ENCODE measurements at regions not wholly inside any gene's neighbourhood (a gene's known extent, or its start where the extent isn't known, plus 50 kb on each side); places are given as distances from the start of the nearest gene placed in this dataset.
A peak's percentile ranks its signal among the peaks of the same experiment; 100 is the strongest.

- Histone ChIP-seq H3K79me1 (ENCODE audit: low read depth, low read length) (no peaks in the 10 kb centered on the region), H3K27me3 (ENCODE audit: control insufficient read depth in 3 of 3, insufficient read depth in 3 of 3, low read depth in 1 of 3, low read length in 3 of 3) (no peaks in the 10 kb centered on the region), H3K36me3 (replicated peaks in 1 of 2; ENCODE audit: control insufficient read depth in 2 of 2, insufficient read depth in 2 of 2, low read length in 2 of 2) (no peaks in the 10 kb centered on the region), H3K27ac (replicated peaks; ENCODE audit: low read length) (no peak overlapping the region), H2AK5ac (ENCODE audit: low read depth, low read length) (peak overlapping the region; percentile 40), H3K4me1 (ENCODE audit: control insufficient read depth in 2 of 2, insufficient read depth in 1 of 2, low read depth in 1 of 2, low read length in 2 of 2) (peaks cover 2 to 10% of the 10 kb centered on the region in 2 donors), H2AFZ (ENCODE audit: low read length) (peak overlapping the region; percentile 43), H3K23ac (ENCODE audit: low read depth, low read length, poor library complexity) (no peak overlapping the region), H3K9me3 (replicated peaks in 1 of 2; ENCODE audit: control insufficient read depth in 2 of 2, insufficient read depth in 1 of 2, low read depth in 1 of 2, low read length in 2 of 2) (peaks cover 0 to 2% of the 10 kb centered on the region in 2 donors), H2BK12ac (ENCODE audit: low read length) (no peak overlapping the region), H3K4me2 (ENCODE audit: insufficient read depth, low read length, poor library complexity, severe bottlenecking) (no peak overlapping the region), H3K9ac (ENCODE audit: low read depth, low read length, poor library complexity) (no peak overlapping the region), H2BK15ac (ENCODE audit: low read length) (peak overlapping the region; percentile 4), H4K91ac (ENCODE audit: low read depth, low read length, poor library complexity) (no peak overlapping the region), H4K8ac (ENCODE audit: low read depth, low read length) (no peak overlapping the region), H3K18ac (ENCODE audit: low read length) (peak overlapping the region; percentile 50), H2BK5ac (ENCODE audit: low read length) (no peak overlapping the region), H3K4me3 (ENCODE audit: low read length in 2 of 2) (no peak overlapping the region), H2BK120ac (ENCODE audit: low read depth, low read length) (peak overlapping the region; percentile 92), H3K4ac (ENCODE audit: low read length) (peak overlapping the region; percentile 58), H3K14ac (ENCODE audit: low read length) (peak overlapping the region; percentile 14)
- no peak for DNase-seq (ENCODE audit: low spot score)
- no CpG with 5 or more reads among the region's 10 CpGs for WGBS, 2 donors (ENCODE audit: extremely low coverage in 2 of 2, insufficient read length in 2 of 2, insufficient replicate concordance in 1 of 2)
Measured at GRCh38 chr18:40949114-40949950, 1005.7 kb upstream of the PIK3C3 start.

- Histone ChIP-seq H3K23ac (ENCODE audit: low read depth, low read length, poor library complexity) (no peak overlapping the region), H3K27me3 (ENCODE audit: control insufficient read depth in 3 of 3, insufficient read depth in 3 of 3, low read depth in 1 of 3, low read length in 3 of 3) (no peaks in the 10 kb centered on the region), H4K8ac (ENCODE audit: low read depth, low read length) (no peak overlapping the region), H2BK12ac (ENCODE audit: low read length) (no peak overlapping the region), H2BK15ac (ENCODE audit: low read length) (no peak overlapping the region), H2AK5ac (ENCODE audit: low read depth, low read length) (no peak overlapping the region), H3K79me1 (ENCODE audit: low read depth, low read length) (no peaks in the 10 kb centered on the region), H3K9me3 (replicated peaks in 1 of 2; ENCODE audit: control insufficient read depth in 2 of 2, insufficient read depth in 1 of 2, low read depth in 1 of 2, low read length in 2 of 2) (no peaks in the 10 kb centered on the region), H3K27ac (replicated peaks; ENCODE audit: low read length) (no peak overlapping the region), H3K18ac (ENCODE audit: low read length) (no peak overlapping the region), H3K14ac (ENCODE audit: low read length) (no peak overlapping the region), H2AFZ (ENCODE audit: low read length) (no peak overlapping the region), H3K36me3 (replicated peaks in 1 of 2; ENCODE audit: control insufficient read depth in 2 of 2, insufficient read depth in 2 of 2, low read length in 2 of 2) (no peaks in the 10 kb centered on the region), H3K4me2 (ENCODE audit: insufficient read depth, low read length, poor library complexity, severe bottlenecking) (no peak overlapping the region), H2BK120ac (ENCODE audit: low read depth, low read length) (no peak overlapping the region), H3K4me1 (ENCODE audit: control insufficient read depth in 2 of 2, insufficient read depth in 1 of 2, low read depth in 1 of 2, low read length in 2 of 2) (peaks cover 2 to 8% of the 10 kb centered on the region in 2 donors), H3K4ac (ENCODE audit: low read length) (no peak overlapping the region), H2BK5ac (ENCODE audit: low read length) (no peak overlapping the region), H3K4me3 (ENCODE audit: low read length in 2 of 2) (no peak overlapping the region), H3K9ac (ENCODE audit: low read depth, low read length, poor library complexity) (no peak overlapping the region), H4K91ac (ENCODE audit: low read depth, low read length, poor library complexity) (no peak overlapping the region)
- no CpG with 5 or more reads among the region's 2 CpGs for WGBS, 2 donors (ENCODE audit: extremely low coverage in 2 of 2, insufficient read length in 2 of 2, insufficient replicate concordance in 1 of 2)
- no peak for DNase-seq (ENCODE audit: low spot score)
Measured at GRCh38 chr18:40944576-40944975, 1010.5 kb upstream of the PIK3C3 start.

GRCh38 chr18:40939656-40940515 lies 1015.1 kb upstream of the PIK3C3 start:
- Histone ChIP-seq H4K91ac (ENCODE audit: low read depth, low read length, poor library complexity) (no peak overlapping the region), H3K4me2 (ENCODE audit: insufficient read depth, low read length, poor library complexity, severe bottlenecking) (no peak overlapping the region), H3K4me3 (ENCODE audit: low read length in 2 of 2) (no peak overlapping the region), H3K36me3 (replicated peaks in 1 of 2; ENCODE audit: control insufficient read depth in 2 of 2, insufficient read depth in 2 of 2, low read length in 2 of 2) (no peaks in the 10 kb centered on the region), H2BK12ac (ENCODE audit: low read length) (no peak overlapping the region), H2AK5ac (ENCODE audit: low read depth, low read length) (no peak overlapping the region), H2BK120ac (ENCODE audit: low read depth, low read length) (no peak overlapping the region), H3K18ac (ENCODE audit: low read length) (peak overlapping the region; percentile 58), H2BK15ac (ENCODE audit: low read length) (no peak overlapping the region), H3K9ac (ENCODE audit: low read depth, low read length, poor library complexity) (no peak overlapping the region), H3K23ac (ENCODE audit: low read depth, low read length, poor library complexity) (no peak overlapping the region), H3K4ac (ENCODE audit: low read length) (no peak overlapping the region), H3K9me3 (replicated peaks in 1 of 2; ENCODE audit: control insufficient read depth in 2 of 2, insufficient read depth in 1 of 2, low read depth in 1 of 2, low read length in 2 of 2) (no peaks in the 10 kb centered on the region), H3K27ac (replicated peaks; ENCODE audit: low read length) (peak overlapping the region; percentile 73), H3K27me3 (ENCODE audit: control insufficient read depth in 3 of 3, insufficient read depth in 3 of 3, low read depth in 1 of 3, low read length in 3 of 3) (no peaks in the 10 kb centered on the region), H4K8ac (ENCODE audit: low read depth, low read length) (no peak overlapping the region), H3K14ac (ENCODE audit: low read length) (no peak overlapping the region), H3K79me1 (ENCODE audit: low read depth, low read length) (no peaks in the 10 kb centered on the region), H3K4me1 (ENCODE audit: control insufficient read depth in 2 of 2, insufficient read depth in 1 of 2, low read depth in 1 of 2, low read length in 2 of 2) (peaks cover 0 to 6% of the 10 kb centered on the region in 2 donors), H2AFZ (ENCODE audit: low read length) (peak overlapping the region; percentile 56), H2BK5ac (ENCODE audit: low read length) (no peak overlapping the region)
- DNase-seq (ENCODE audit: low spot score), result no peak
- 100% methylated on average over 2 of the region's 31 CpGs; no CpG with 5 or more reads in 1 of the 2 donors for WGBS, 2 donors (ENCODE audit: extremely low coverage in 2 of 2, insufficient read length in 2 of 2, insufficient replicate concordance in 1 of 2)

GRCh38 chr18:40938615-40939014 lies 1016.4 kb upstream of the PIK3C3 start:
- no peak overlapping the region for H3K4ac ChIP-seq (ENCODE audit: low read length)
- no peak overlapping the region for H2AFZ ChIP-seq (ENCODE audit: low read length)
- no peak overlapping the region for H3K18ac ChIP-seq (ENCODE audit: low read length)
- H3K27ac ChIP-seq (replicated peaks; ENCODE audit: low read length), result no peak overlapping the region
- no peak for DNase-seq (ENCODE audit: low spot score)
- no peak overlapping the region for H3K23ac ChIP-seq (ENCODE audit: low read depth, low read length, poor library complexity)
- no peak overlapping the region for H3K14ac ChIP-seq (ENCODE audit: low read length)
- H3K36me3 ChIP-seq (replicated peaks in 1 of 2; ENCODE audit: control insufficient read depth in 2 of 2, insufficient read depth in 2 of 2, low read length in 2 of 2), result no peaks in the 10 kb centered on the region
- no peak overlapping the region for H2AK5ac ChIP-seq (ENCODE audit: low read depth, low read length)
- H3K79me1 ChIP-seq (ENCODE audit: low read depth, low read length), result no peaks in the 10 kb centered on the region
- H3K4me2 ChIP-seq (ENCODE audit: insufficient read depth, low read length, poor library complexity, severe bottlenecking), result no peak overlapping the region
- no peak overlapping the region for H2BK12ac ChIP-seq (ENCODE audit: low read length)
- H3K9ac ChIP-seq (ENCODE audit: low read depth, low read length, poor library complexity), result no peak overlapping the region
- H3K4me1 ChIP-seq (ENCODE audit: control insufficient read depth in 2 of 2, insufficient read depth in 1 of 2, low read depth in 1 of 2, low read length in 2 of 2), result peaks cover 0 to 6% of the 10 kb centered on the region in 2 donors
- no peak overlapping the region for H2BK120ac ChIP-seq (ENCODE audit: low read depth, low read length)
- no peaks in the 10 kb centered on the region for H3K27me3 ChIP-seq (ENCODE audit: control insufficient read depth in 3 of 3, insufficient read depth in 3 of 3, low read depth in 1 of 3, low read length in 3 of 3)
- H4K91ac ChIP-seq (ENCODE audit: low read depth, low read length, poor library complexity), result no peak overlapping the region
- no peak overlapping the region for H2BK15ac ChIP-seq (ENCODE audit: low read length)
- no peak overlapping the region for H2BK5ac ChIP-seq (ENCODE audit: low read length)
- no CpG with 5 or more reads among the region's 2 CpGs for WGBS, 2 donors (ENCODE audit: extremely low coverage in 2 of 2, insufficient read length in 2 of 2, insufficient replicate concordance in 1 of 2)
- H3K9me3 ChIP-seq (replicated peaks in 1 of 2; ENCODE audit: control insufficient read depth in 2 of 2, insufficient read depth in 1 of 2, low read depth in 1 of 2, low read length in 2 of 2), result no peaks in the 10 kb centered on the region
- no peak overlapping the region for H4K8ac ChIP-seq (ENCODE audit: low read depth, low read length)
- H3K4me3 ChIP-seq (ENCODE audit: low read length in 2 of 2), result no peak overlapping the region

Measured in neuronal stem cell (in vitro differentiated cells).